NT2/D1 (cell line): ENCODE measurements at regions not wholly inside any gene's neighbourhood (a gene's known extent, or its start where the extent isn't known, plus 50 kb on each side); places are given as distances from the start of the nearest gene placed in this dataset.

ENCODE experiments used
- DNase-seq: peaks from one replicate; pipeline ENCODE4 v3.0.0-alpha.2; 2011; ENCODE audit warnings: low read depth, low spot score
- H3K27me3 ChIP-seq: 2 replicates; pipeline ENCODE4 v1.6.0; 2011; ENCODE audit warnings: mild to moderate bottlenecking; ENCODE audit not compliant: insufficient read length, insufficient read depth
- H3K36me3 ChIP-seq: 2 replicates; pipeline ENCODE4 v1.6.1; 2011; ENCODE audit warnings: mild to moderate bottlenecking, low read length, mixed read lengths; ENCODE audit not compliant: insufficient read depth, insufficient read length
- H3K4me1 ChIP-seq: 2 replicates; pipeline ENCODE4 v1.5.1; 2011; ENCODE audit not compliant: insufficient read depth, insufficient read length
- H3K4me3 ChIP-seq: 2 replicates; pipeline ENCODE4 v1.5.1; 2011; ENCODE audit warnings: low read depth; ENCODE audit not compliant: insufficient read length
- H3K9ac ChIP-seq: 2 replicates; pipeline ENCODE4 v1.6.0; 2011; ENCODE audit warnings: low read depth; ENCODE audit not compliant: insufficient read length
- H3K9me3 ChIP-seq: 2 replicates; pipeline ENCODE4 v1.5.1; 2011; ENCODE audit warnings: mild to moderate bottlenecking, low read length; ENCODE audit not compliant: insufficient read depth
- SUZ12 ChIP-seq: IDR thresholded peaks from 2 replicates; pipeline ENCODE4 v1.6.1; 2011; ENCODE audit not compliant: insufficient read length, insufficient read depth; ENCODE audit errors: extremely low read depth
- YY1 ChIP-seq: IDR thresholded peaks from 2 replicates; pipeline ENCODE4 v1.6.1; 2011; ENCODE audit not compliant: insufficient read length, insufficient read depth
- ZNF274 ChIP-seq: IDR thresholded peaks from 2 replicates; pipeline ENCODE4 v1.6.1; 2011; ENCODE audit warnings: mild to moderate bottlenecking, low read depth, low read length

DNA sequence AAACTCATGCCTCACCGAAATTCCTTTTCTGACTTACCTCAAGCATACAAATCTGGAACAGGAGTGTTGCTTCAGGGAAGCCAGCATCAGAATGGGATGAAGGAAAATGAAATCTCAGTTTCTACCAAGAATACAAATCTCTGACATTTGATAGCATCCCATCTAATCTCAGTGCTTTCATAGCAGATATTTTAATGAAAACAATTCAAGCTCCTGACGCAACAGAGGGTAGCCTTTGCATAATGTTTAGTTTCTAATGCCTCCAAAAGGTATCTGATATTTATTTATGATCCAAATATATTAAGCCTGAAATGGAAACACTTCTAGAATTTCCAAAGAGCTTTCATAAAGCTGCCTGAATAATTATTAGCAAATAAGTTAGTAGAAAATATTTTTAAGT lies 251.4 kb downstream of the DEPDC1B start:
- Histone ChIP-seq H3K36me3 (no peaks in the 10 kb centered on the region), H3K4me3 (no peak overlapping the region), H3K9ac (no peak overlapping the region), H3K9me3 (no peaks in the 10 kb centered on the region), H3K4me1 (no peaks in the 10 kb centered on the region), H3K27me3 (no peaks in the 10 kb centered on the region)
- no peak for TF ChIP-seq ZNF274
- TF ChIP-seq YY1, result no peak
- TF ChIP-seq SUZ12, result no peak
- DNase-seq, result no peak

DNA sequence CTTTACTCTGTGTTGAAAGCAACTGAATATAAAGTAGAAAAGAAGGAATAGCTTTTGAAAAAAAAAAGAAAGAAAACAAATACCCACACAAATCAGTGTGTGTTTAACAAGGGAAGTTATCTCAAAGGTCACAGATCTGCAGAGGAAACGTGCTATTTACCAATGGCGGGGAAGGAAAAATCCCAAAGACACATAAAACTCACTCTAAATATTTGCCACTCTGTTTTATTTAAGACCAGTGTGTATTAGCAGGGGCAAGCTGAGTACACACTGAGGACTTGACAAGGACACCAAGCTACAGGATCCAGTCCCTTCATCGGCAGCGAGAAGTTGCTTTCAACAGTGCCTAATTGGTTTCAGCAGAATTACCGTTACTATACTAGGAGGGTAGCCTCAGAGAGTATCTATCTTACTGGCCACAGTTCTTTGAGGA lies 252.5 kb downstream of the DEPDC1B start:
- no peak for DNase-seq
- H3K4me1 ChIP-seq, result no peaks in the 10 kb centered on the region
- no peaks in the 10 kb centered on the region for H3K27me3 ChIP-seq
- no peak overlapping the region for H3K9ac ChIP-seq
- H3K9me3 ChIP-seq, result no peaks in the 10 kb centered on the region
- TF ChIP-seq SUZ12 (no peak), YY1 (no peak), ZNF274 (no peak)
- no peak overlapping the region for H3K4me3 ChIP-seq
- no peaks in the 10 kb centered on the region for H3K36me3 ChIP-seq

DNA sequence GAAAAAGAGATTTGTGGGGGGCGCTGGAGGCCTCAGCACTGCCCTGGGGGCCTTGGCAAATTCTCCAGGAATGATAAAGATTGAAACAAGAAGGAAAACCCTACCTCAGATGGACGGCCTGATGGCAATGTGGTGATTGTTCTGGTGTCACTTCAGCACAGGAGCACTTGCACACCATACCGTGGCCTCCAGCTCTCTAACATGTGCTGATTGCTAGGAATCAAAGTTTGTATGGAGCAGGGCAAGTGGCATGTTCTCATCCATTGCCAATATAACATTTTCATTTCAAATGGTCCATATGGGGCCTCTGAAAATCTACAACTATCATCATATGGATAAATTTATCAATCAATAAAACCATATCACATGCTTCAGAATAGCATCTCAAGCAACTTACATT lies 253.0 kb downstream of the DEPDC1B start:
- no peak for DNase-seq
- no peaks in the 10 kb centered on the region for H3K9me3 ChIP-seq
- no peaks in the 10 kb centered on the region for H3K4me1 ChIP-seq
- TF ChIP-seq YY1 (no peak), SUZ12 (no peak), ZNF274 (no peak)
- no peaks in the 10 kb centered on the region for H3K36me3 ChIP-seq
- H3K27me3 ChIP-seq, result no peaks in the 10 kb centered on the region
- no peak overlapping the region for H3K4me3 ChIP-seq
- H3K9ac ChIP-seq, result no peak overlapping the region

DNA sequence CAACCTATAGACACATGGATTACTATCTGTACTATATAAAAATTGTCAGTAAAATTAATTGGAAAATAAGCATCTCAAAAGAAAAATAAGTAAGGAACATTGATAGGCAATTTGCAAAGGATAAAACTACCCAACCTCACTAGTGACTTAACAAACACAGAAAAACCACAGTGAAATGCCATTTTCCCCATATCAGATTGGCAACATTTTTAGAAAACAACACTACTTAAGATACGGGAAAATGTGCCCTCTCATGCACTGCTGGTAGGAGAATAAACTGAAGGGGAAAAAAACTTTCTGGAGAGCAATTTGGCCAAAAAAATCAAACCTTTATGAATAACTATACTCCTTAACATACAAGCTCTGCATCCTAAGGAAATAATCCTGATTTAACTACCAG lies 254.0 kb downstream of the DEPDC1B start:
- Histone ChIP-seq H3K27me3 (no peaks in the 10 kb centered on the region), H3K4me3 (no peak overlapping the region), H3K4me1 (no peaks in the 10 kb centered on the region), H3K9ac (no peak overlapping the region), H3K9me3 (no peaks in the 10 kb centered on the region), H3K36me3 (no peaks in the 10 kb centered on the region)
- no peak for DNase-seq
- TF ChIP-seq YY1 (no peak), ZNF274 (no peak), SUZ12 (no peak)

DNA sequence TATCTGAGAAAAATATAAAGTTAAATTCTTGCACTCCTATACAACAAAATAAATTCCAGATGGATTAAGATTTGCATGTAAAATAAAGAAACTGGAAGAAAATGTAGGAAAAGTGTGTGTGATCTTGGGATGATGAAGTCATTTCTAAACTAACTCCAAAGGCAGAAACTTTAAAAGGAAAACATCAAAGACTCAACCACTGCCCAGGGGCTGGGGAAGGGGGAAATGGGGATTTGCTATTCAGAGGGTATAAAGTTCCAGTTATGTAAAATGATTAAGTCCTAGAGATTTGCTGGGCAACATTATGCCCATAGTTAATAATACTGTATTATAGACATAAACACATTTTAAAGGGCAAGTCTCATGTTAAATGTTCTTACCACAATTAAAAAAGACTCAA lies 254.5 kb downstream of the DEPDC1B start:
- H3K9ac ChIP-seq, result no peak overlapping the region
- no peaks in the 10 kb centered on the region for H3K36me3 ChIP-seq
- DNase-seq, result no peak
- no peak for TF ChIP-seq YY1
- no peak for TF ChIP-seq SUZ12
- no peak for TF ChIP-seq ZNF274
- no peaks in the 10 kb centered on the region for H3K27me3 ChIP-seq
- H3K4me1 ChIP-seq, result no peaks in the 10 kb centered on the region
- H3K4me3 ChIP-seq, result no peak overlapping the region
- no peaks in the 10 kb centered on the region for H3K9me3 ChIP-seq

DNA sequence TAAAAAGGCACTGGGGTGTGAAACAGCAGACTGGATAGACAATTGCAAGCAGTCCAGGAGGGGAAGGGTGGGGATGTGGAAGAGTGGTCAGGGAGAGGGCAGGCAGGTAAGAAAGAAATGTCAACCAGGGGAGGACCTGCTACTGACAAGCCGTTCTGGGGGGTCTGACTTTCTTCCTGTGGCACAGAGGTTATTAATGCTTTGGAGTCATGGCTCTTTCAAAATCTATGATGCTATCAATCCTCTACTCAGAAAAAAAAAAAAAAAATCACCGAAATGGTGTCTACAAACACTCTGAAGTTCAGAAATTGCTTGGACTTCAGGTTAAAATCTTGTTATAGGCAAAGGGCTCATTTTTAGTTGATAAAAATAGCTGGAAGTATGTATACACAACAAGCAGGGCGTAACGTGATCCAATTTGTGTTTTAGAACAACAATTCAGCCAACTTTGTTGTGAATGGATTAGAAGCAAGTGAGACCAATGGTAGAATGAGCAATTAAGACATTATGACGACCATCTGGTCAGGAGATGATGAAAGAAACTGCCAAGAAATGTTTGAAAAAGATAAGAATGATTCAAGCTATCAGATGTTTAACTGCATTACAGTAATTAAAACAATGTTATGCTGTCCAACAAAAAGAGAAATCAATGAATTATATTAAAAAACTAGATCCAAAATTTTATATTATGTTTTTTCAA lies 255.2 kb downstream of the DEPDC1B start:
- TF ChIP-seq YY1 (no peak), ZNF274 (no peak), SUZ12 (no peak)
- Histone ChIP-seq H3K9me3 (no peaks in the 10 kb centered on the region), H3K9ac (no peak overlapping the region), H3K4me1 (no peaks in the 10 kb centered on the region), H3K27me3 (no peaks in the 10 kb centered on the region), H3K36me3 (no peaks in the 10 kb centered on the region), H3K4me3 (no peak overlapping the region)
- DNase-seq, result no peak

DNA sequence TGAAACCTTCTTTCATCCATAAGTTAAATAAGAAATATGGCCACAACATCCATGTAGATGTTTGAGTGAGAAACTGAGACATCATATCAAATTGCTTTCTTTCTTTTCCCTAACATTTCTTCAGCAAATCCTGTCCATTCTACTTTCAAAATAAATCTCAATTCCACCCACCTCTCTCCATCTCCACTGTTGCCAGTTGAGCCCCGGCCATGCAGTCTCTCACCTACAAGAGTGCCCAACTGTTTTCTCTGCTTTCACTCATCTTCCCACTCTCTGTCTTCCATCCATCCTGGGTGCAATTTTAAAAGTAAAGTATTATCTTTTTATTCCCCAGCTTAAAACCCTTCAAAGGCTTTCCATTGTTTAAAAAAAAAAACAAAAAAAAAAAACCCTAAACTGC lies 260.4 kb downstream of the DEPDC1B start:
- no peak for DNase-seq
- Histone ChIP-seq H3K9ac (no peak overlapping the region), H3K27me3 (no peaks in the 10 kb centered on the region), H3K4me1 (no peaks in the 10 kb centered on the region), H3K9me3 (no peaks in the 10 kb centered on the region), H3K4me3 (no peak overlapping the region), H3K36me3 (no peaks in the 10 kb centered on the region)
- TF ChIP-seq YY1 (no peak), ZNF274 (no peak), SUZ12 (no peak)
